ENCODE measurements at regions not wholly inside any gene's neighbourhood (a gene's known extent, or its start where the extent isn't known, plus 50 kb on each side); places are given as distances from the start of the nearest gene placed in this dataset.

GRCh38 chr15:88730751-88731150 lies 72.5 kb upstream of the ACAN start:
- H3K36me3 ChIP-seq, result no peaks in the 10 kb centered on the region
- H3K9me3 ChIP-seq, result peaks cover 0 to 6% (median 0%) of the 10 kb centered on the region in 11 donors
- H3K27ac ChIP-seq, result no peak overlapping the region
- ATAC-seq (no peak), DNase-seq (no peak)
- WGBS, 2 donors, result 82 to 83% methylated on average over 3 of the region's 3 CpGs
- no peak for TF ChIP-seq CTCF (IDR thresholded peaks at IDR 0.05)
- intact Hi-C loops (cut with DNase I), result no loop called here
- H3K4me1 ChIP-seq, result no peaks in the 10 kb centered on the region
- no peak overlapping the region for H3K4me3 ChIP-seq
- peaks cover 0 to 6% (median 0%) of the 10 kb centered on the region in 7 donors for H3K27me3 ChIP-seq

DNA sequence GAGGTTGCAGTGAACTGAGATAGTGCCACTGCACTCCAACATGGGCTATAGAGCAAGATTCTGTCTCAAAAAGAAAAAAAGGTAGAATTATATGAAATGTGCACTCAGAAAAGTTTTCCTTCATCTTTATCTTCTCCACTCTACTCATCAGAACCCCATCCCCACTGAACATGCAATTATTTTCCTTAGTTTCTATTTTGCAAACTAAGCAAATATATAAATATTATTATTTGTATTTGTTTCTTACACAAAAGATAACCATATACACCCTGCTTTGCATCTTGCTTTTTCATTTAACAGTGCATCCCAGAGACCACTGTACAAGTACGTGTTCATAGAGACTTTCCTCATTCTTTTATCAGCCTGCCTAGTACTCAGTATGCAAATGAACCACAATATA lies 68.0 kb upstream of the ACAN start:
- no peak for TF ChIP-seq CTCF (IDR thresholded peaks at IDR 0.05)
- H3K36me3 ChIP-seq, result no peaks in the 10 kb centered on the region
- no peak for DNase-seq
- intact Hi-C loops (cut with DNase I), result no loop called here
- peaks cover 0 to 6% (median 0%) of the 10 kb centered on the region in 11 donors for H3K9me3 ChIP-seq
- no peaks in the 10 kb centered on the region for H3K4me1 ChIP-seq
- peaks cover 0 to 43% (median 10%) of the 10 kb centered on the region in 7 donors for H3K27me3 ChIP-seq
- H3K27ac ChIP-seq, result no peak overlapping the region
- ATAC-seq, result no peak
- H3K4me3 ChIP-seq, result no peak overlapping the region
- 68 to 73% methylated on average over 1 of the region's 1 CpG for WGBS, 2 donors

- 6 to 8% methylated on average over 1 of the region's 1 CpG for WGBS, 2 donors
- Histone ChIP-seq H3K4me3 (no peak overlapping the region), H3K27ac (no peak overlapping the region), H3K36me3 (no peaks in the 10 kb centered on the region), H3K9me3 (peaks cover 0 to 6% (median 0%) of the 10 kb centered on the region in 11 donors), H3K4me1 (no peaks in the 10 kb centered on the region), H3K27me3 (peaks cover 0 to 53% (median 19%) of the 10 kb centered on the region in 7 donors)
- no peak for ATAC-seq
- TF ChIP-seq CTCF (IDR thresholded peaks at IDR 0.05), result no peak
- DNase-seq, result no peak
- intact Hi-C loops (cut with DNase I), result no loop called here
Measured at GRCh38 chr15:88736204-88736603, 67.0 kb upstream of the ACAN start.

DNA sequence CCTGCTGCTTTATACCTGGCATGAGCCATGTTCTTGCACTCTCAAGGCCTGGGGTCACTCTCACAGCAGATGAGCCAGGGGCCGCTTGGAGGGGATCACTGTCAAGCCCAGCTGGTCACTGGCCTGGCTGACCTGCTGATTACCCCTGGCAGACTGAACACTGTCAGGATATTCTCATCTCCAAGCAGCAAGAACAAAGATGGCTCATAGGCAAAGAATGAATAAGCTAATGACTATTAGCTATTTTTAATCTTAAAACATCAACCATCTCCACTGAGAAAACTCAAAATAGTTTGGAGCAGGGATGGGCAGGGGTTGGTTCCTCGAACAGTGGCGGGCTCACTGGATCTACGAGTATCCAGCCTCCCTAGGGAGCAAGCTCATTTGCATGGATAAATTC lies 64.4 kb upstream of the ACAN start:
- H3K9me3 ChIP-seq, result peaks cover 0 to 4% (median 0%) of the 10 kb centered on the region in 11 donors
- H3K27me3 ChIP-seq, result peaks cover 3 to 74% (median 41%) of the 10 kb centered on the region in 7 donors
- no peaks in the 10 kb centered on the region for H3K36me3 ChIP-seq
- DNase-seq (no peak), ATAC-seq (peak in 2 of 8 donors; percentile 37 to 42)
- WGBS, 2 donors, result 39 to 46% methylated on average over 4 of the region's 4 CpGs
- H3K27ac ChIP-seq, result no peak overlapping the region
- H3K4me1 ChIP-seq, result no peaks in the 10 kb centered on the region
- H3K4me3 ChIP-seq, result no peak overlapping the region
- no peak for TF ChIP-seq CTCF (IDR thresholded peaks at IDR 0.05)
- intact Hi-C loops (cut with DNase I), result no loop called here

Measured in heart right ventricle (tissue), 16 donors.